ENCODE measurements at regions not wholly inside any gene's neighbourhood (a gene's known extent, or its start where the extent isn't known, plus 50 kb on each side); places are given as distances from the start of the nearest gene placed in this dataset.

GRCh38 chr3:34178415-34178814, 380.0 kb downstream of the PDCD6IP start:
- no peak for TF ChIP-seq SMC3 (conservative IDR thresholded peaks at IDR 0.05; ENCODE audit: poor library complexity)
- TF ChIP-seq MXI1 (conservative IDR thresholded peaks at IDR 0.05; ENCODE audit: poor library complexity, severe bottlenecking), result no peak
- TF ChIP-seq EZH2 (IDR thresholded peaks at IDR 0.05; ENCODE audit: borderline replicate concordance, insufficient read depth, low read length, poor library complexity, severe bottlenecking), result no peak
- TF ChIP-seq RAD21 (conservative IDR thresholded peaks at IDR 0.05), result no peak
- TF ChIP-seq TAF1 (IDR thresholded peaks at IDR 0.05; ENCODE audit: low read depth), result no peak
- no peak for TF ChIP-seq REST (IDR thresholded peaks at IDR 0.05; ENCODE audit: borderline replicate concordance)
- TF ChIP-seq EP300 (conservative IDR thresholded peaks at IDR 0.05; ENCODE audit: poor library complexity, severe bottlenecking), result no peak
- TF ChIP-seq CTCF (IDR thresholded peaks at IDR 0.05; ENCODE audit: poor library complexity, severe bottlenecking), result no peak
- TF ChIP-seq POLR2AphosphoS5 (IDR thresholded peaks at IDR 0.05), result no peak
- Histone ChIP-seq H2AFZ (ENCODE audit: low read depth, low read length) (no peak overlapping the region), H3K4me3 (ENCODE audit: low read length) (no peak overlapping the region), H3K9me3 (ENCODE audit: low read length) (no peaks in the 10 kb centered on the region), H3K36me3 (ENCODE audit: insufficient read depth, low read length) (no peaks in the 10 kb centered on the region), H3K4me2 (ENCODE audit: low read length) (no peak overlapping the region), H3K27ac (ENCODE audit: low read length) (no peak overlapping the region), H3F3A (ENCODE audit: insufficient read depth, low read length, poor library complexity, severe bottlenecking) (no peaks in the 10 kb centered on the region), H3K79me2 (replicated peaks; ENCODE audit: insufficient read depth, low read length) (no peaks in the 10 kb centered on the region), H4K20me1 (ENCODE audit: insufficient read depth) (no peaks in the 10 kb centered on the region), H3K9ac (ENCODE audit: low read length) (no peak overlapping the region), H3K9me2 (ENCODE audit: insufficient read depth, low read length) (no peaks in the 10 kb centered on the region), H3K27me3 (ENCODE audit: insufficient read depth, low read depth, low read length) (no peaks in the 10 kb centered on the region)

- no peak overlapping the region for H3K9ac ChIP-seq (ENCODE audit: low read length)
- no peaks in the 10 kb centered on the region for H3K27me3 ChIP-seq (ENCODE audit: insufficient read depth, low read depth, low read length)
- H3K79me2 ChIP-seq (replicated peaks; ENCODE audit: insufficient read depth, low read length), result no peaks in the 10 kb centered on the region
- H4K20me1 ChIP-seq (ENCODE audit: insufficient read depth), result no peaks in the 10 kb centered on the region
- no peaks in the 10 kb centered on the region for H3K9me3 ChIP-seq (ENCODE audit: low read length)
- H3K27ac ChIP-seq (ENCODE audit: low read length), result no peak overlapping the region
- H2AFZ ChIP-seq (ENCODE audit: low read depth, low read length), result no peak overlapping the region
- no peaks in the 10 kb centered on the region for H3K36me3 ChIP-seq (ENCODE audit: insufficient read depth, low read length)
- H3K4me2 ChIP-seq (ENCODE audit: low read length), result no peak overlapping the region
- no peaks in the 10 kb centered on the region for H3K9me2 ChIP-seq (ENCODE audit: insufficient read depth, low read length)
- TF ChIP-seq MXI1 (conservative IDR thresholded peaks at IDR 0.05; ENCODE audit: poor library complexity, severe bottlenecking) (no peak), SMC3 (conservative IDR thresholded peaks at IDR 0.05; ENCODE audit: poor library complexity) (no peak), CTCF (IDR thresholded peaks at IDR 0.05; ENCODE audit: poor library complexity, severe bottlenecking) (no peak), EZH2 (IDR thresholded peaks at IDR 0.05; ENCODE audit: borderline replicate concordance, insufficient read depth, low read length, poor library complexity, severe bottlenecking) (no peak), TAF1 (IDR thresholded peaks at IDR 0.05; ENCODE audit: low read depth) (no peak), RAD21 (conservative IDR thresholded peaks at IDR 0.05) (no peak), EP300 (conservative IDR thresholded peaks at IDR 0.05; ENCODE audit: poor library complexity, severe bottlenecking) (no peak), REST (IDR thresholded peaks at IDR 0.05; ENCODE audit: borderline replicate concordance) (no peak), POLR2AphosphoS5 (IDR thresholded peaks at IDR 0.05) (no peak)
- H3F3A ChIP-seq (ENCODE audit: insufficient read depth, low read length, poor library complexity, severe bottlenecking), result no peaks in the 10 kb centered on the region
- no peak overlapping the region for H3K4me3 ChIP-seq (ENCODE audit: low read length)
Measured at GRCh38 chr3:34179716-34180115, 381.3 kb downstream of the PDCD6IP start.

Measured in neural cell (in vitro differentiated cells).